T-cell (primary cell): ENCODE measurements at regions not wholly inside any gene's neighbourhood (a gene's known extent, or its start where the extent isn't known, plus 50 kb on each side); places are given as distances from the start of the nearest gene placed in this dataset.

Source experiments
- ATAC-seq, 4 experiments: fragments of 200-7000 bp in 3 of 4; fragments of 150-1000 bp in 1 of 4; cut with Tn5 transposase; replicated peaks in 1 of 4; 1 replicate in 3 of 4; 2 replicates in 1 of 4; pipeline ENCODE4 v1.10.0; 2021; ENCODE audit warnings: moderate library complexity in 3 of 4, mild to moderate bottlenecking in 2 of 4, moderate number of reproducible peaks in 1 of 4
- CTCF ChIA-PET, 2 donors: fragments of 300-600 bp; sonication (Branson Sonifier 250); formaldehyde crosslinking; loops; one replicate each; lab custom pipeline; 2022; ENCODE audit warnings: antibody characterized with exemption in 2 of 2; lab: Charles Lee
- POLR2A ChIA-PET, 2 donors: fragments of 300-600 bp; sonication (Branson Sonifier 250); formaldehyde crosslinking; loops; one replicate each; lab custom pipeline; 2022; ENCODE audit warnings: antibody characterized with exemption in 2 of 2; lab: Charles Lee
- DNase-seq, 35 experiments: peaks; one replicate each; pipeline versions ENCODE4 v3.0.0 to v3.0.0-alpha.2; 2013 to 2023
- H3K27ac ChIP-seq: one replicate; pipeline ENCODE4 v1.5.1; 2013; ENCODE audit warnings: low read length
- H3K27me3 ChIP-seq, 2 experiments: replicated peaks in 1 of 2; 1 replicate in 1 of 2; 2 replicates in 1 of 2; pipeline versions ENCODE4 v1.6.1 to v1.7.0; 2013; ENCODE audit warnings: low read length in 1 of 2, mixed read lengths in 1 of 2; ENCODE audit not compliant: control insufficient read depth in 2 of 2, insufficient read depth in 2 of 2; ENCODE audit errors: extremely low read depth in 1 of 2
- H3K36me3 ChIP-seq, 2 donors: 1 replicate in 1 of 2; 2 replicates in 1 of 2; pipeline versions ENCODE4 v1.6.1 to v1.7.0; 2013; ENCODE audit warnings: low read length in 1 of 2; ENCODE audit not compliant: control insufficient read depth in 2 of 2, insufficient read depth in 1 of 2; ENCODE audit errors: extremely low read depth in 1 of 2
- H3K4me1 ChIP-seq, 2 experiments: 1 replicate in 1 of 2; 2 replicates in 1 of 2; pipeline versions ENCODE4 v1.6.1 to v1.7.0; 2013; ENCODE audit warnings: low read length in 2 of 2, mixed read lengths in 1 of 2; ENCODE audit not compliant: insufficient read depth in 2 of 2, control insufficient read depth in 1 of 2; ENCODE audit errors: extremely low read depth in 1 of 2
- H3K4me3 ChIP-seq, 2 donors: 1 replicate in 1 of 2; 2 replicates in 1 of 2; pipeline versions ENCODE4 v1.5.1 to v1.7.0; 2013; ENCODE audit warnings: mild to moderate bottlenecking in 2 of 2, low read length in 1 of 2, moderate library complexity in 1 of 2; ENCODE audit not compliant: control insufficient read depth in 1 of 2; ENCODE audit errors: extremely low read depth in 1 of 2
- H3K9me3 ChIP-seq: 2 replicates; pipeline ENCODE4 v1.7.0; 2013
- H3K27ac Mint-ChIP-seq, 2 donors: one replicate each; pipeline ENCODE4 v1.8.0; 2020 to 2021; ENCODE audit warnings: mild to moderate bottlenecking in 2 of 2, mixed read lengths in 2 of 2
- H3K27me3 Mint-ChIP-seq, 2 donors: one replicate each; pipeline ENCODE4 v1.8.0; 2021 to 2022; ENCODE audit warnings: mixed read lengths in 2 of 2
- H3K36me3 Mint-ChIP-seq: one replicate; pipeline ENCODE4 v1.8.0; 2021; ENCODE audit warnings: mixed read lengths
- H3K4me1 Mint-ChIP-seq, 3 donors: one replicate each; pipeline ENCODE4 v1.8.0; 2020 to 2022; ENCODE audit warnings: mixed read lengths in 3 of 3, mild to moderate bottlenecking in 1 of 3
- H3K4me3 Mint-ChIP-seq, 3 donors: one replicate each; pipeline ENCODE4 v1.8.0; 2020 to 2022; ENCODE audit warnings: mild to moderate bottlenecking in 3 of 3, mixed read lengths in 3 of 3, moderate library complexity in 3 of 3
- H3K9me3 Mint-ChIP-seq, 3 donors: one replicate each; pipeline ENCODE4 v1.8.0; 2020 to 2022; ENCODE audit warnings: mixed read lengths in 3 of 3
- WGBS: methylation state at CpG from one replicate; pipeline ENCODE4 v1.1.5; 2013; ENCODE audit warnings: missing lambda C conversion rate; ENCODE audit not compliant: insufficient coverage; 5-methylcytosine and 5-hydroxymethylcytosine counted together

DNA sequence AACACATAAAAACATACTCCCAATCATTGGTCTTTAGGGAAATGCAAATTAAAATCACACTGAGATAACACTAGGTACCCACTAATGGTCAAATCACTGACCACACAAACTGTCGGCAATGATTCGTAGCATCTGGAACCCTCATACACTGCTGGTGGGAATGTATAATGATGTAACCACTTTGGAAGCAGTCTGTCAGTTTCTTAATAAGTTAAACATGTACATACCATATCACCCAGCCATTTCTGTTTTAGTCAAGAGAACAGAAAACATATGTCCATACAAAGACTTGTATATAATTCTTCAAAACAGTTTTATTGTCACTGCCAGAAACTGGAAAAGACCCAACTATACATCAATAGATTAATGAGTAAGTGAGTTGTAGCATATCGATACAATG is 63.3 kb upstream of the LRRC3B start:
- no peaks in the 10 kb centered on the region for H3K36me3 Mint-ChIP-seq
- ATAC-seq: no peak

DNA sequence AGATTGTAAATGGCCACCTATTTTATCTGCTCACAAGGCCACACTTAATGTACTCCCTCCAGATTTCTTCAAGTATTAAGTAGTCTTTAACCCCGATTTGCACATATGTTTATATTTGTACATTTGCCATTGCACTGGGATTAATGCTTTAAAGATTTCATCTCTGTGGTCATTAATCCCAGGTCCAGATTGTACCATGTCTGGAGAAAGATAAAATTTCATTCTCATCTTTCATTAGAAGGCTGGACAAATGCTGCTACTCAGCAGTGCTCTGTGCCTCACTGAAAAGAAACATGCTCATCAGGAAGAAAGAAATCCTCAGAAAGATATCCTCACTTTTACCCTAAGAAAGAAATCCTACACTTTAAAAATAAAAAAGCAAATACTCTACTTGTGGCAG is 62.5 kb upstream of the LRRC3B start:
- H3K9me3 Mint-ChIP-seq: peaks cover 0 to 7% (median 4%) of the 10 kb centered on the region in 3 donors
- WGBS: no CpG with 5 or more reads among the region's 1 CpG
- DNase-seq (no peak), ATAC-seq (no peak)
- Histone ChIP-seq H3K36me3 (no peaks in the 10 kb centered on the region), H3K27me3 (no peaks in the 10 kb centered on the region), H3K27ac (no peak overlapping the region), H3K9me3 (no peaks in the 10 kb centered on the region), H3K4me1 (no peaks in the 10 kb centered on the region), H3K4me3 (no peak overlapping the region)
- H3K4me3 Mint-ChIP-seq: no peak overlapping the region
- no peaks in the 10 kb centered on the region for H3K4me1 Mint-ChIP-seq
- H3K36me3 Mint-ChIP-seq: no peaks in the 10 kb centered on the region
- POLR2A ChIA-PET: no interaction called here
- H3K27ac Mint-ChIP-seq: no peak overlapping the region
- CTCF ChIA-PET: no interaction called here
- no peaks in the 10 kb centered on the region for H3K27me3 Mint-ChIP-seq

More for the DNA sequence above, 63.3 kb upstream of the LRRC3B start:
- Mint-ChIP-seq H3K4me3 (no peak overlapping the region), H3K9me3 (peaks cover 0 to 7% (median 4%) of the 10 kb centered on the region in 3 donors), H3K27ac (no peak overlapping the region), H3K4me1 (no peaks in the 10 kb centered on the region), H3K27me3 (no peaks in the 10 kb centered on the region)
- H3K36me3 ChIP-seq: no peaks in the 10 kb centered on the region
- no peaks in the 10 kb centered on the region for H3K4me1 ChIP-seq
- H3K4me3 ChIP-seq: no peak overlapping the region
- WGBS: no CpG with 5 or more reads among the region's 3 CpGs
- no peaks in the 10 kb centered on the region for H3K27me3 ChIP-seq
- CTCF ChIA-PET: no interaction called here
- H3K9me3 ChIP-seq: no peaks in the 10 kb centered on the region
- no peak overlapping the region for H3K27ac ChIP-seq
- POLR2A ChIA-PET: no interaction called here
- no peak for DNase-seq

DNA sequence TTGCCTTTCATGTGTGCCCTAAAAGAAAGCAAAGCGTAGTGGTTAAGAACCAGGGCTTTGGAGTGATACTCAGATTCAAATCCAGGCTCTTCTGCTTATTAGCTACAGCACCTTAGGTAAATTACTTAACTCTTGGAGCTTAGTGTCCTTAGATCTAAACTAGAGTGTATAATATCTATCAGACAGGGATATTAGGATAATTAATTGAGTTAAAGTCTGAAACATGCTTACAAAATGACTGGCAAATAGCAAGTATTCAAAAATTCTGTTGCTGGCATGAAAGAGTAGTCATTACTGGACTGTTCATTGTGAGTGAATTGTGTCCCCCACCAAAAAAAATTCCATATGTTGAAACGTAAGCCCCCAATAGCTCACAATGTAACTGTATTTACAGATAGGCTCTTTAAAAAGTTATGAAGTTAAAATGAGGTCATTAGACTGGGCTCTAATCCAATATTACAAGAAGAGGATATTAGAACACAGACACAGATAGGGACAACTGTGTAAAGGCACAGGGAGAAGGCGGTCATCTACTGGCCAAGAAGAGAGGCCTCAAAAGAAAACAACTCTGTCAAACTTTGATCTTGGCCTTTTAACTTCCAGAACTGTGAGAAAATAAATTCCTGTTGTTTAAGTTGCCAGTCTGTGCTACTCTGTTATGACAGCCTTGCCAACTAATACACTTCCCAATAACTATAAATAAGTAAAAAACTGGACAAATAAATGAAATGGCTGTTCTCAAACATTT is 60.4 kb upstream of the LRRC3B start:
- H3K9me3 ChIP-seq: no peaks in the 10 kb centered on the region
- H3K36me3 ChIP-seq: no peaks in the 10 kb centered on the region
- no peak overlapping the region for H3K4me3 Mint-ChIP-seq
- H3K4me1 ChIP-seq: no peaks in the 10 kb centered on the region
- POLR2A ChIA-PET: no interaction called here
- no peaks in the 10 kb centered on the region for H3K36me3 Mint-ChIP-seq
- H3K9me3 Mint-ChIP-seq: peaks cover 0 to under 1% (median 0%) of the 10 kb centered on the region in 3 donors
- ATAC-seq (no peak), DNase-seq (no peak)
- no peaks in the 10 kb centered on the region for H3K27me3 Mint-ChIP-seq
- H3K27ac Mint-ChIP-seq: no peak overlapping the region
- CTCF ChIA-PET: no interaction called here
- no peak overlapping the region for H3K4me3 ChIP-seq
- H3K27ac ChIP-seq: no peak overlapping the region
- H3K27me3 ChIP-seq: no peaks in the 10 kb centered on the region
- 80% methylated on average over 1 of the region's 3 CpGs for WGBS
- no peaks in the 10 kb centered on the region for H3K4me1 Mint-ChIP-seq
